ENCODE measurements at regions not wholly inside any gene's neighbourhood (a gene's known extent, or its start where the extent isn't known, plus 50 kb on each side); places are given as distances from the start of the nearest gene placed in this dataset.
"Not testable (repeated sequence)": the region's sequence is repeated elsewhere in the genome, so short reads cannot be mapped to it uniquely, and the experiment has no call there.

GRCh38 chr5:108696951-108697715, 50.6 kb upstream of the FER start:
- CTCF ChIA-PET = no interaction called here
- Mint-ChIP-seq H3K9me3 (no peaks in the 10 kb centered on the region), H3K4me3 (no peak overlapping the region), H3K36me3 (no peaks in the 10 kb centered on the region), H3K27me3 (no peaks in the 10 kb centered on the region), H3K27ac (no peak overlapping the region), H3K4me1 (ENCODE audit: low read depth) (no peaks in the 10 kb centered on the region)
- POLR2A ChIA-PET = no interaction called here
- DNase-seq = no peak
- intact Hi-C loops (cut with micrococcal nuclease) = no loop called here

- no peak overlapping the region for H3K27ac Mint-ChIP-seq
- no peaks in the 10 kb centered on the region for H3K27me3 Mint-ChIP-seq
- DNase-seq = no peak
- H3K36me3 Mint-ChIP-seq = no peaks in the 10 kb centered on the region
- intact Hi-C loops (cut with micrococcal nuclease) = no loop called here
- H3K4me3 Mint-ChIP-seq = no peak overlapping the region
- CTCF ChIA-PET = no interaction called here
- no peaks in the 10 kb centered on the region for H3K9me3 Mint-ChIP-seq
- POLR2A ChIA-PET = no interaction called here
- H3K4me1 Mint-ChIP-seq (ENCODE audit: low read depth) = no peaks in the 10 kb centered on the region
These were observed 51.3 kb upstream of the FER start for GRCh38 chr5:108696407-108696806.

DNA sequence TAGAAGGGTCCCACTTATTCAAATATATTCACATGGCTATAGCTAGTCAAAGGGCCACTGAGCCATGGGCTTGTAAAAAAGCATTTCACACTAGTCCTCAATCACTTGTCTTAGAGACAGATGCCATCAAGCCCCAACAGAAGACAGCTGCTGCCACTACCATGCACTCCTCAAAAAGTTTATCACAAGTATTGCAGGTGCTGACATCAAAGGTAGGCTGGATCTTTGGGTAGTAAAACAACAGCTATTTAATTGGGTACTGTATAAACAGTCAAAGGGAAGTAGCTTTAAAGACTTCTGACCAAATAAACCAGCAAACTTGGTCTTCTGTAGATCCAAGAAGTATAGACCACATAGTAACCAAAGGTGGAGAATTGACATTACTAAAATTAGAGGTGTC, 59.2 kb upstream of the FER start:
- Mint-ChIP-seq H3K27ac (no peak overlapping the region), H3K4me1 (ENCODE audit: low read depth) (peaks cover 3% of the 10 kb centered on the region), H3K27me3 (peaks cover 5% of the 10 kb centered on the region), H3K9me3 (no peaks in the 10 kb centered on the region), H3K36me3 (no peaks in the 10 kb centered on the region), H3K4me3 (no peak overlapping the region)
- intact Hi-C loops (cut with micrococcal nuclease) = loop anchor here (10.0 kb wide), 1 partner anchor 236 kb away; no protein-coding TSS in a partner anchor
- ChIA-PET CTCF (no interaction called here), POLR2A (no interaction called here)
- DNase-seq = no peak

GRCh38 chr5:108687595-108688200, 60.0 kb upstream of the FER start:
- H3K27ac Mint-ChIP-seq = no peak overlapping the region
- no peaks in the 10 kb centered on the region for H3K9me3 Mint-ChIP-seq
- no peak for DNase-seq
- intact Hi-C loops (cut with micrococcal nuclease) = loop anchor here (10.0 kb wide), 1 partner anchor 237 kb away; no protein-coding TSS in a partner anchor
- H3K27me3 Mint-ChIP-seq = peaks cover 5% of the 10 kb centered on the region
- no peaks in the 10 kb centered on the region for H3K36me3 Mint-ChIP-seq
- CTCF ChIA-PET = no interaction called here
- no peak overlapping the region for H3K4me3 Mint-ChIP-seq
- H3K4me1 Mint-ChIP-seq (ENCODE audit: low read depth) = peaks cover 3% of the 10 kb centered on the region
- POLR2A ChIA-PET = no interaction called here

DNA sequence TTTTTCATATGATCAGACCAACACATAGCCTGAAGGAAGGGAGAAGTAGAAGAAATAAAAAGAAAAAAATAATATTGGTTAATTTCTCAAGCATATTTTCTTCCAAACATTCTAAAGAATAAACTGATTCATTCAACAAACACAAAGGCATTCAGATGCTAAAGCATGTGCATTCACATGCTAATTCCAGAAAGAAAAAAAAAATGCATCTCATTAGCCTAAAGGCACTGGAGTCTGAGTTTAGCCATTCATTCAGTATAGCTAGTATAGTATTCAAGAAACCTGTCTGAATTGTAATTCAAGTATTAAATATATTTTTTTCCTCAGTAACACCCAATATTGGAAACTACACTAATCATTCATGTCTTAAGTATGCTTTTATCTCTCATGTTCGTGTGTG, 61.0 kb upstream of the FER start:
- DNase-seq = no peak
- H3K36me3 Mint-ChIP-seq = no peaks in the 10 kb centered on the region
- H3K4me3 Mint-ChIP-seq = no peak overlapping the region
- CTCF ChIA-PET = no interaction called here
- no peaks in the 10 kb centered on the region for H3K9me3 Mint-ChIP-seq
- peaks cover 3% of the 10 kb centered on the region for H3K4me1 Mint-ChIP-seq (ENCODE audit: low read depth)
- intact Hi-C loops (cut with micrococcal nuclease) = loop anchor here (10.0 kb wide), 1 partner anchor 238 kb away; no protein-coding TSS in a partner anchor
- POLR2A ChIA-PET = no interaction called here
- peaks cover 5% of the 10 kb centered on the region for H3K27me3 Mint-ChIP-seq
- H3K27ac Mint-ChIP-seq = no peak overlapping the region

DNA sequence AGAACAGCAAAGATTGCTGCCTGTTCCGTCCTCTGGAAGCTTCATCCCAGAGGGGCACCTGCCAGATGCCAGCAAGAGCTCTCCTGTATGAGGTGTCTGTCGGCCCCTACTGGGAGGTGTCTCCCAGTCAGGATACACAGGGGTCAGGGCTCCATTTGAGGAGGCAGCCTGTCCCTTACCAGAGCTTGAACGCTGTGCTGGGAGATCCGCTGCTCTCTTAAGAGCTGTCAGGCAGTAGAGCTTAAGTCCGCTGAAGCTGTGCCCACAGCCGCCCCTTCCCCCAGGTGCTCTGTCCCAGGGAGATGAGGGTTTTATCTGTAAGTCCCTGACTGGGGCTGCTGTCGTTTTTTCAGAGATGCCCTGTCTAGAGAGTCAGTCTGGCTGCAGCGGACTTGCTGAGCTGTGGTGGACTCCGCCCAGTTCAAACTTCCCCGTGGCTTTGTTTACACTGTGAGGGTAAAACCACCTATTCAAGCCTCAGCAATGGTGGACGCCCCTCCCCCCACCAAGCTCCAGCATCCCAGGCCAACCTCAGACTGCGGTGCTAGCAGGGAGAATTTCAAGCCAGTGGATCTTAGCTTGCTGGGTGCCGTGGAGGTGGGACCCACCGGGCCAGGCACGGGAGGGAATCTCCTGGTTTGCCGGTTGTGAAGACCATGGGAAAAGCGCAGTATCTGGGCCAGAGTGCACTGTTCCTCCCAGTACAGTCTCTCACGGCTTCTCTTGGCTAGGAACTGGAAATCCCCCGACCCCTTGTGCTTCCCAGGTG, 62.1 kb upstream of the FER start:
- H3K9me3 Mint-ChIP-seq; H3K4me1 Mint-ChIP-seq (ENCODE audit: low read depth); H3K27me3 Mint-ChIP-seq; H3K4me3 Mint-ChIP-seq; H3K27ac Mint-ChIP-seq; POLR2A ChIA-PET; H3K36me3 Mint-ChIP-seq; DNase-seq; CTCF ChIA-PET: not testable (repeated sequence)
- intact Hi-C loops (cut with micrococcal nuclease) = loop anchor here (10.0 kb wide), 1 partner anchor 239 kb away; no protein-coding TSS in a partner anchor

DNA sequence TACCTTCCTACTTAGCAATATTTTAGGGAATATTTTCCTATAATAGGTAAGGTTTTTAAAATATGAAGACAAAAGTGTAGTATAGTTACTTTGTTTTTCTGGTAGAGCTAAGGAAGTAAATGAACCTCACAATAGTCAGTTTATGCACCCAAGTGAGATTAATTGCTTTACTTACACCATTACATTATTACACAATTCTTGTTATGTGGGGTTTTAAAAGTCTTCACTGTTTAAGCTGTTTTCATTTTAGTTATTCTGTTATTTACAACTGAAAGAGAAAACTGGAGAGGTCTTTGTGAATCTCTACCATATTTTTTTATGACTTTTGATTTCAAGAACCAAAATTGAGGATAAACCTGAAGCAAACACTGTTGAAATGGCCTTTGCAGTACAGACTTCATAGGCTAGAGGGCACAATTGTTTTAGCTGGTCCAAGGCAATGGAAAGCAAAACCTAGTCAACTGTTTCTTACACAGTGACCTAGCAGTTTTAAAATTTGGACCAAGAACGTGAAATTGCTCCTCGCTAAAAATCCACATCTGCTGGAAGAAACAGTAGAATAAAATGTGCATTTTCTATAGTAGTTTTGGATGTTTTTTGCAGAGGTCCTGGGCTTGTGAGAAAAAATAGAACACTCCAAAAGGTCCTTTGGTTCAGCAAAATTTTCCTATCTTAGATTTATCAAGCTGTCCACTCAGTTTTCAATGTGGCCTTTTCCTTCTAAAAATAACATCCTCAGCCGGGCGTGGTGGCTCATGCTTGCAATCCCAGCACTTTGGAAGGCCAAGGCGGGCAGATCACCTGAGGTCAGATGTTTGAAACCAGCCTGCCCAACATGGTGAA, 66.4 kb upstream of the FER start:
- ChIA-PET CTCF (interaction anchor here (0.6 to 1.7 kb wide), 6 partner anchors 32 to 1007 kb away, joined by 3 to 4 read pairs (median 3); no protein-coding TSS in a partner anchor), POLR2A (no interaction called here)
- Mint-ChIP-seq H3K4me3 (no peak overlapping the region), H3K4me1 (ENCODE audit: low read depth) (no peaks in the 10 kb centered on the region), H3K36me3 (no peaks in the 10 kb centered on the region), H3K27me3 (peaks cover 3% of the 10 kb centered on the region), H3K27ac (no peak overlapping the region), H3K9me3 (no peaks in the 10 kb centered on the region)
- intact Hi-C loops (cut with micrococcal nuclease) = loop anchor here (2.0 to 10.0 kb wide), 2 partner anchors 244 to 758 kb away; no protein-coding TSS in a partner anchor
- DNase-seq = no peak

DNA sequence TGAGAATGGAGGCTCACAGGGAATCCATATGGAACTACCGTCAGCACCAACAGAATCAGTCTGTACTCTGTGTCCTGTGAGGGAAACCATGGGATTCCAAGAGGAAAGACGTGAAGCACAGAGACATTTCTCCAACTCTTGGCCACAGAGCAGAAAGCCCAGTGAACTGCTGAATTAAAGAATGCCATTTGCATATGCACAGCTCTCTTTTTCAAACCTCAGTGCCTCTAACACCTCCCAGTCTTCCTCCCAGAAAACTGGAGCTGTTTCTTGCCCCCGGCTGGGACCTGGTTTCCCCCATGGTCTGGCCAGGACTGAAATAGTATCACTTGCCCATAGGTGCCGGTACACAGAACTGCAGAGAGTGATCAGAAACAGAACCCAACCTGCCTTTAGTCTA, 69.6 kb upstream of the FER start:
- no peak overlapping the region for H3K27ac Mint-ChIP-seq

GRCh38 chr5:108675736-108676135, 72.0 kb upstream of the FER start:
- DNase-seq = no peak
- CTCF ChIA-PET = no interaction called here
- peaks cover 4% of the 10 kb centered on the region for H3K27me3 Mint-ChIP-seq
- intact Hi-C loops (cut with micrococcal nuclease) = no loop called here
- H3K4me1 Mint-ChIP-seq (ENCODE audit: low read depth) = no peaks in the 10 kb centered on the region
- H3K27ac Mint-ChIP-seq = no peak overlapping the region
- POLR2A ChIA-PET = interaction anchor here (0.7 kb wide), 1 partner anchor 9 kb away, joined by 4 read pairs; no protein-coding TSS in a partner anchor
- H3K4me3 Mint-ChIP-seq = no peak overlapping the region
- no peaks in the 10 kb centered on the region for H3K36me3 Mint-ChIP-seq
- no peaks in the 10 kb centered on the region for H3K9me3 Mint-ChIP-seq

More for the DNA sequence above, 69.6 kb upstream of the FER start:
- DNase-seq = no peak
- Mint-ChIP-seq H3K9me3 (no peaks in the 10 kb centered on the region), H3K4me3 (no peak overlapping the region), H3K27me3 (peaks cover 4% of the 10 kb centered on the region), H3K4me1 (ENCODE audit: low read depth) (no peaks in the 10 kb centered on the region), H3K36me3 (no peaks in the 10 kb centered on the region)
- POLR2A ChIA-PET = no interaction called here
- CTCF ChIA-PET = no interaction called here
- intact Hi-C loops (cut with micrococcal nuclease) = no loop called here

DNA sequence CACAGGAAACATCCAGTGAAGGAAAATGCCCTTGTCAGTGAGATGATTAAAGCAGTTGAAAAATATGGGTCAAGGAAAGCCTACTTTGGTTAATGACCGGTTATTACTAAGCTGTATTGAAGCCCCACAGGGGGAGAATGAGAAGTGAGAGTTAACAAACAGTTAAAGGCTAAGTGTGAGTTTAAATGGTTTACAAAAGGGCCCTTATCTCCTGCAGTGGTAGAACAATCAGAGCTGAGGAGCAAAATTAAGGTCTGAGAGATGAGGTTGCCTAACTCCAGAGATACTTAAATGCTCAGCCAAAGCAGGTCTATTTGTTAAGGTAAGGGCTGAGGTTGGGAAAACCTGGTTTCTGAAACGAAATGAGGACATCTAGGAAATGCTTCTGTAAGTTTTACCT, 75.1 kb upstream of the FER start:
- H3K27me3 Mint-ChIP-seq = peaks cover 9% of the 10 kb centered on the region
- no peaks in the 10 kb centered on the region for H3K4me1 Mint-ChIP-seq (ENCODE audit: low read depth)
- ChIA-PET CTCF (interaction anchor here (1.1 kb wide), 1 partner anchor 16 kb away, joined by 3 read pairs; no protein-coding TSS in a partner anchor), POLR2A (no interaction called here)
- no peaks in the 10 kb centered on the region for H3K36me3 Mint-ChIP-seq
- no peak overlapping the region for H3K4me3 Mint-ChIP-seq
- no peak overlapping the region for H3K27ac Mint-ChIP-seq
- intact Hi-C loops (cut with micrococcal nuclease) = no loop called here
- no peak for DNase-seq
- H3K9me3 Mint-ChIP-seq = no peaks in the 10 kb centered on the region

GRCh38 chr5:108670591-108671289, 77.0 kb upstream of the FER start:
- H3K27ac Mint-ChIP-seq = no peak overlapping the region
- no peaks in the 10 kb centered on the region for H3K4me1 Mint-ChIP-seq (ENCODE audit: low read depth)
- intact Hi-C loops (cut with micrococcal nuclease) = no loop called here
- DNase-seq = no peak
- POLR2A ChIA-PET = no interaction called here
- no peak overlapping the region for H3K4me3 Mint-ChIP-seq
- CTCF ChIA-PET = no interaction called here
- H3K9me3 Mint-ChIP-seq = no peaks in the 10 kb centered on the region
- no peaks in the 10 kb centered on the region for H3K36me3 Mint-ChIP-seq
- peaks cover 13% of the 10 kb centered on the region for H3K27me3 Mint-ChIP-seq
